ENCODE measurements at regions not wholly inside any gene's neighbourhood (a gene's known extent, or its start where the extent isn't known, plus 50 kb on each side); places are given as distances from the start of the nearest gene placed in this dataset.

- H3K4me3 ChIP-seq = no peak overlapping the region
Measured at GRCh38 chr10:8581521-8582225, 527.2 kb downstream of the GATA3 start.

More at GRCh38 chr10:8581521-8582225, 527.2 kb downstream of the GATA3 start:
- Histone ChIP-seq H3K4me2 (no peak overlapping the region), H3K27ac (no peak overlapping the region), H3K4me1 (no peaks in the 10 kb centered on the region), H3K9me3 (no peaks in the 10 kb centered on the region)
- CTCF ChIA-PET = interaction anchor here (1.0 to 1.3 kb wide), 2 partner anchors 13 to 16 kb away, joined by 3 read pairs; no protein-coding TSS in a partner anchor
- no peak for TF ChIP-seq CHD4 (IDR thresholded peaks at IDR 0.05; ENCODE audit: borderline replicate concordance)
- TF ChIP-seq FOXS1 (CRISPR knock-in tag; IDR thresholded peaks at IDR 0.05) = no peak
- TF ChIP-seq CBX8 (IDR thresholded peaks at IDR 0.05) = no peak
- TF ChIP-seq FOSL2 (IDR thresholded peaks at IDR 0.05) = no peak
- no peak for TF ChIP-seq FOSL2 (CRISPR knock-in tag; IDR thresholded peaks at IDR 0.05)
- TF ChIP-seq BHLHE40 (IDR thresholded peaks at IDR 0.05; ENCODE audit: low read depth, low read length) = no peak
- TF ChIP-seq EHF (CRISPR knock-in tag; IDR thresholded peaks at IDR 0.05) = no peak
- TF ChIP-seq HMGXB4 (CRISPR knock-in tag; IDR thresholded peaks at IDR 0.05; ENCODE audit: borderline replicate concordance) = no peak
- TF ChIP-seq ESRRA (IDR thresholded peaks at IDR 0.05; ENCODE audit: borderline replicate concordance, low read length) = no peak
- TF ChIP-seq CEBPB (IDR thresholded peaks at IDR 0.05) = no peak
- TF ChIP-seq RCOR1 (IDR thresholded peaks at IDR 0.05; ENCODE audit: low read depth, low read length) = no peak
- no peak for TF ChIP-seq TFCP2L1 (CRISPR knock-in tag; IDR thresholded peaks at IDR 0.05)
- no peak for TF ChIP-seq POLR2A (IDR thresholded peaks at IDR 0.05; ENCODE audit: low read length)
- no peak for TF ChIP-seq REST (IDR thresholded peaks at IDR 0.05)
- no peak for TF ChIP-seq ZC3H11A (IDR thresholded peaks at IDR 0.05)
- TF ChIP-seq HES2 (IDR thresholded peaks at IDR 0.05) = no peak
- no peak for TF ChIP-seq CTCF (IDR thresholded peaks at IDR 0.05)
- no peak for TF ChIP-seq KDM1A (IDR thresholded peaks at IDR 0.05; ENCODE audit: low read depth)
- no peak for TF ChIP-seq JUN (IDR thresholded peaks at IDR 0.05)
- no peak for TF ChIP-seq MAFK (IDR thresholded peaks at IDR 0.05; ENCODE audit: partially characterized antibody)
- DNase-seq (ENCODE audit: low read depth in 1 of 2, low spot score in 1 of 2) = no peak
- WGBS (ENCODE audit: missing lambda C conversion rate) = 81% methylated on average over 11 of the region's 11 CpGs
- FAIRE-seq = no peak
- POLR2A ChIA-PET = no interaction called here
- no peak for ATAC-seq
